Stimulated activated CD4-positive, alpha-beta T cell treated with anti-CD3 and anti-CD28 coated beads, Interleukin-12 subunit alpha, Interleukin-12 subunit beta, amount 100 ng/mL, for 48 hours (primary cell): ENCODE measurements at regions not wholly inside any gene's neighbourhood (a gene's known extent, or its start where the extent isn't known, plus 50 kb on each side); places are given as distances from the start of the nearest gene placed in this dataset.
A peak's percentile ranks its signal among the peaks of the same experiment; 100 is the strongest.

Experiments
- DNase-seq, 3 donors: peaks; one replicate each; pipeline ENCODE4 v3.0.0-alpha.2; 2020; ENCODE audit warnings: low read depth in 2 of 3, low spot score in 1 of 3

DNA sequence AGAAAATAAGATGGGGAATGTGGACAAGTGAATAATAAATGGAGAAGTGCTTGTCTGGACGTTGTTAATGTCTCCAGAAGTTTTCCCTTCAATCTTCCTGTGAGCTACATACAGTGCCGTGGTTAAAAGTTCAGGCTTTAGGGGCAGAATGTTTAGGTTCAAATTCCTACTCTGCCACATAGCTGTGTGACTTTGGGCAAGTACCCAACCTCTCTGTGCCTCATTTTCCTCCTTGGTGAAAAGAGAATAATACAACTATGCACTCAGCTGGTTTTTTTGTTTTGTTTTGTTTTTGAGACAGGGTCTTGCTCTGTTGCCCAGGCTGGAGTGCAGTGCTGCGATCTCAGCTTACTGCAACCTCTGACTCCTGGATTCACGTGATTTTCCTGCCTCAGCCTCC is 143.5 kb downstream of the CHIC2 start:
- no peak for DNase-seq

DNA sequence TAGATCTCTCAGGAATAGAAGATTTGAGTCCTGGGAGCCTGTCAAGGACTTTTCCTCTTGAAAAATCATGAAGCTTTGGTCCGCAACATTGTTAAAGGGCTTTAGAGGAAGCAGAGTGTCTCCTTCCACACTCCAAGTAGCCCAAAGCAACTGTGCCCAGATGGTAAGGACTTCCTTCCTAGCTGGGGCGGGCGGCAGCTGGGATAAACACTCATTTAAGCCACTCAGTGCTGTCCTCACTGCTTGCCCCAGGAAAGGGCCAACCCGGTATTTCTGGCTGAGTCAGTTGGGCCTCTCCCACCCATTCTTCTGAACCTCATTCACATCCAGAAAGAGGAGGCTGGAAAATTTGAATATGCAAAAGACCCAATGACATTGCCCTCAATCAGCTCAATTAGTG is 144.3 kb downstream of the CHIC2 start:
- DNase-seq = no peak

DNA sequence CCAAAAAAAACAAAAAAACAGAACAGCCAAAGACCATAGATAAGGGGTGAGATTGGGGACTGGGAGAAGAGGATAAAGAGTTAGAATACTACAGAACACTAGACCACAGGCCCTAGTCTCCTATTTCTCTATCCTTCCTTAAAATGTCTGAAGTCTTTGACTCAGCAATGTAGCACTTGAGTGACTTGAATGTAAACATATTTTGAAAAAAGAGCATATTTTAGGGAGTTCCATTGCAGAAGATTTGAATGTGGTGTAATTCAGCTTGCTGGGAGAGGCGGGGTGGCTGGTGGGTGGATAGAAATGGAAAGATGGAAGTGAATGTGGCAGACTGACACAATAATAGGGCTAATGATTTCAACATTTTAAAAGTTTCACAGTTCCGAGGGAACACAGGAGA is 144.9 kb downstream of the CHIC2 start:
- no peak for DNase-seq

DNA sequence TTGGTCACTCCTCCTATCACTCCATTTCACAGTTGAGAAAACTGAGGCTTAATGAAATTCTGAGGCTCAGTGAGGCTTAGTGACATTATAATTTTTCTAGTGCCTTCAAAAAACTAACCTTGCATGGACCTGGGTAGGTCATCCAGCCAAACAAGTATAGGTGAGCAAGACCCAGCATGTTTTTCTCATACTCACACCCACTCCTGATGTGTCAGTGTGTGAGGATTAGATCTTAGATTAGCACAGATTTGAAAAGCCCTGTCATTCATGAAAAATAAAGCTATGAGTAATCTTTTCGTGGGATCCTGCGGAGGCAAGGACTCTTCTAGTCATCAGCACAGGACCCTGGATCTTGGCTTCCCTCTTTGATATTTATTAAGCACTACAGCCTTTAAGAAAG is 146.7 kb downstream of the CHIC2 start:
- DNase-seq = no peak

DNA sequence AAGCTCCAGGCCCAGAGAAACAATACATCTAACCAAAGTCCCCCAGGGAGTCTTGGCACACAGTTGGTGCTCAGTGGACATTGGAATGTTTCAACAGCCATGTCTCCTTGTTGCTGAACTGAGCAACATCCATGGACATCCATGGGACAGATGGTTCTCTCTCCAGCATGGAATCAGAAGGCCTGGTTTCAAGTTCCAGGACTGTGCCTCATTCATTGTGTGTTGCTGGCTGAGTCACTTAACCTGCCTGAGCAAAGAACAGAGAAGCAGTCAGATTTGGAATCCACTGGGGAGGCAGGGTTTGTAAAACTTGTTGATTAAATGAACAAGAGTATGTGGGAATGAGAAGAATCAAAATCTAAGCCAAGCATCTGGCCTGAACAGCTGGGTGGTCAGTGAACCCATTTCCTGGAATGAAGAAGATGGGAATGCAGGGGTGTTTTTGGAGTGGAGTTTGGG is 147.9 kb downstream of the CHIC2 start:
- no peak for DNase-seq

DNA sequence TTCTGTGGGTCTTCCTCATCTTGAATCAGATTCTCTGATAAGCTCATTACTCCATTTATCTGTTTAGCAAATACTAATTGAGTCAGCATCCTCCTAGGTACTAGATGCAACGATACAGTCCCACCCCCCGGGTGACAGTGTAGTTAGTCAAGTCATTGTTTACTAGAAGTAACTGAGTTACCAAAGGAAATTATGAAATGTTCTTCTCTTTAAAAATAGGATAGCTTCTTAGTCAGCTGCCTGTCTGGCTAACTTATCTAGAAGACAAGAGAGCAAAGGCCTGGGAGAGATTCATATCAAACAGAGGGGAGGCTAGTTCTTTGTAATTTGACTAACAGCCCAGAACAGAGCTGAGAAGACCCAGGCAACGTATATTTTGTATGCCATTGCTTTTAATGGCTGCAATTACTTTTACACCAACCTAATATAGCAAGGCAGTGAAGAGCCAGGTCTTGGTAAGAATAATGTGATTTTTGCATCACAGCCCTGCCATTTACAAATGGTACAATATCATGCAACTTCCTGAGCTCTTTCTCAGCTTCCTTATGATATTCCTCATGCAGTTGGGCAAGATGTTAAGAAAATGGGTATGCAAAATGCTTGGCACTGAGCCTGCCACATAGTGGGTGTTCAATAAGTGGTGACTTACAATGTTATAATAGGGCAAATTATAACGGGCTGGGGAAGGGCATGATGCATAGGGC is 149.9 kb downstream of the CHIC2 start:
- DNase-seq = peak in 1 of 3 donors; percentile 16

DNA sequence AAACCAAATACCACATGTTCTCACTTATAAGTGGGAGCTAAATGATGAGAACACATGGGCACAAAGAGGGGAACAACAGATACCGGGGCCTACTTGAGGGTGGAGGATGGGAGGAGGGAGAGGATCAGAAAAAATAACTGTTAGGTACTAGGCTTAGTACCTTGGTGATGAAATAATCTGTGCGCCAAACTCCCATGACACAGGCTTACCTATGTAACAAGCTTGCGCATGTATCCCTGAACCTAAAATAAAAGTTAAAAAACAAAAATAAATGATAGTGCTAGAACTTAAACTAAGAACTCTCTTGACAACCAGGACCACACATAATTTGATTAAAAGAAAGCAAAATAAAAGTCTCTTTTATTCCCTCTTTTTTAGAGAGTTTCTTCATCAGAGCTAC is 150.6 kb downstream of the CHIC2 start:
- no peak for DNase-seq

DNA sequence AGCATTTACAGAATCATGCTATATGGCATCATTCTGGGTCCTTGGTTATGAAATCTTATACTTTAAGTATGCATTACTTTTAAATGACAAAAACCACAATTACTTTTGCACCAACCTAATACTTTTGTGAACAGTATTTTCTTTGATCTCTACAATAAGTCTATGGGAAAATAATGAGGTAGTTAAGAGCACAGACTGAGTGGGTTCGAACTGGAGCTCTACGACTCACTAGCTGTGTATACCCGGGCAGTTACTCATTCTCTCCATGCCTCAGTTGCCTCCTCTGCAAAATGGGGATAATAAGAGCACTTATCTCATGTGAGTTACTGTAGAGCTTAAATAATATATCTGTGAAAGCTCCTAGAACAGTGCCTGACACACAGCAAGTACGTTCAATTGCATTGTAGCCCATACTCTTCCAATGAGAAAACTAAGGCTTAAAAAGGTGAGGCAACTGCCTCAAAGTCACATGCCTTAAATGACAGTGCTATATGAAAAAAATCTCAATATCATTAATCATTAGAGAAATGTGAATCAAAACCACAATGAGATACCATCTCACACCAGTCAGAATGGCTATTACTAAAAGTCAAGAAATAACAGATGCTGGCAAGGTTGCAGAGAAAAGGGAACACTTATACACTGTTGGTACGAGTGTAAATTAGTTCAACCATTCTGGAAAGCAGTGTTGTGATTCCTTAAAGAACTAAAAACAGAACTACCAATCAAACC is 151.5 kb downstream of the CHIC2 start:
- DNase-seq = no peak

DNA sequence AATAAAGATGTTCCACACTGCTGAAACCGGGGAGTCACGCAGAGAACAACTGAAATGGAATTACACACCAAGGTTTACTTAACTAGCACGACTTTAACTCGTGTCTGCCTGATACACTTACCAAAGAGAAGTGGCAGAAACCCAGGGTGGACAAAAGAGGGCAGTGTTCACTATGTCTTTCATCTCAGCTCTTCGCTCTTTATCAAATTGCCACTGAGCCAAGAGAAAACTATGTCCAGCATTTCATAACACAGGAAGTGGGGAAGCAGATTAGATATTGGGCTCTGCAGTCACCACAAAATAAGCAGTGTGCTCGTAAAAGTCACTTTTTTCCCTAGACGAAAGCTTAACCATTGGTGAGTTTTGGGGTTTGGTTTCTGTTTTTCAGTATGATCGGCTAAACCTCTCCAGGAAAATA is 155.7 kb downstream of the CHIC2 start:
- DNase-seq = no peak

DNA sequence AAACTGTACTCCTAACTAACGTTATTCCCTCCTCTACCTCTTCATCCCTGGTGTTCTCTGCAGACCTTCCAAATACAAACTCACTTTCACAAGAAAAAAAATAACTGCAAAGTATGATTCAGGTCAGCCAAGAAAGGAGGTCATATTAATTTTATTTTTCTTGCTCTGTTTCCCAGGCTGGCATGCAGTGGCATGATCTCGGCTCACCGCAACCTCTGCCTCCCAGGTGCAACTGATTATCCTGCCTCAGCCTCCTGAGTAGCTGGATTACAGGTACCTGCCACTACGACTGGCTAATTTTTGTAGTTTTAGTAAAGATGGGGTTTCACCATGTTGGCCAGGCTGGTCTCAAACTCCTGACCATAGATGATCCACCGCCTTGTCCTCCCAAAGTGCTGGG is 156.6 kb downstream of the CHIC2 start:
- DNase-seq = no peak

DNA sequence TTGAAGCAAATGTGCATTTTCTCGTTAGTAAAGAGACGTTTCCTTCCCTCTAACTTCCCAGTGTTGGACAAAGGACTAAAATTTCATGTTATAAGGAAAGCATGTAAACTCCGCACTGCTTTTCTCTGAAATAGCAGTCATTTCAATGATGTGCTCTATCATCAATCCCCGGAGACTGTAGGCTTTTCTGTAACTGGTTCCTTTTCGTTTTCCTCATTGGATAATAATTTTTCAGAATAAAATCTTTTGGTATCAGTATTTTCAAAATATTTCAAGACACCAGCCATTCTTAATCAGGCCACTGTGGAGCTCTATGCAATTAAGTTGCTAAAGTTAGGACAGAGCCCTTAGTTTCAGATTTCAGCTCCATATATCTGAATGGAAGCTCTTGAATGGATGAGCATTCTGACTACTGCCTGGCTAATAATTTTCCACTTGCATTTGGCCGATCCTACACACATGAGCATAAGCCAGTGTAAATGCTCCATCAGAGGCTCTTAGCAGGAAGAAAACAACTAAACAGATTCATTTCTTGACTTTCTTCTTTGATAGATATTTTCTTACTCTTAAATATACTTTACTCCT is 157.7 kb downstream of the CHIC2 start:
- no peak for DNase-seq

DNA sequence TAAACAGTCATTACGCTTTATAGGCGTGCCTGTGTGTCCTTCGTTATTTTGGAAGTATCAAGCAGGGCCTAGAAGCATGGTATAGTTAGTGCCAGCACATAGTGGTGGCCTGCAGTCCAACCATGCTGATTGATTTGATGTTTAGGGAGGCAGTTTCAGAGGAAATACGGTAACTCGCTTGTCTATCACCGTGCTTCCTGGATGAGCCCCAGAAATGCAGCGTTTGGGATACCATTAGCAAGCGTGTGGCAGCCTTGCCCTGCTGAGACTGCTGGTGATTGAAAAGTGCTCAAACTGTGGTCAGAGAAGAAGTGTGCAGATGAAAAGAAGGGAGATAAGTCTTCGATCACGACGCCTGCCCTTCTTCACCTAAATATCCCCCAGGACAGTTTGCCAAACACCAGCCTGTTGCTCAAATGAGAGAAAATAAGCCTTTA is 158.4 kb downstream of the CHIC2 start:
- no peak for DNase-seq

DNA sequence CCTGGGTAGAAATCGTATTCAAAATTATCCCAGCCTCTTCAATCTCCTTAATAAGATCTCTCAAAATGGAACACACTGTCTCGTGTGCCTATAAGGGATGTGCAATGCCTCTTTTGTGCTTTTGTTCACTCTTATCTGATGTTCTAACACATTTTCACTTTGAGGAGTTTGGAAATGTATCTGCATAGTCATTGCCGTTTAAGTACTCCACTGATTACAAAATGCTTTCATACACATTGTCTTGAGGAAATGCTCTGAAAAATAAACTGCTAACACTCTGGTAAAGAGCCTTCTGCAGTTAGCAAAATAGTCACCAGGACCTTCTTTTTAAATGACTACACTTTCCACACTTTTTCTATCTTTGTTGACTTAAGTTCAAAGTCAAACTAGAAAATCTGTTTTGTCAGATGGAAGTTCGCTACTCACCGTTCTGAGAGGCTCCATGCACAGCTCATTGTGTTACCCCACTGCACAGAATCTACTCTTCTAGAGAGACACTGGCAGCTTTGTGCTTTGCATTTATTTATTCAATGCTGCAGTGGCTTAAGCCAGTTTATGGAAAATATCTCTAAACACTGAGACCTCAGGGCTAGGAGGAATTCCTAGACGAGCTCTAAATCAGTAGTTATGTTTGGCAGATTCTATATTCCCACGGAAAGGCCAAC is 159.0 kb downstream of the CHIC2 start:
- no peak for DNase-seq

DNA sequence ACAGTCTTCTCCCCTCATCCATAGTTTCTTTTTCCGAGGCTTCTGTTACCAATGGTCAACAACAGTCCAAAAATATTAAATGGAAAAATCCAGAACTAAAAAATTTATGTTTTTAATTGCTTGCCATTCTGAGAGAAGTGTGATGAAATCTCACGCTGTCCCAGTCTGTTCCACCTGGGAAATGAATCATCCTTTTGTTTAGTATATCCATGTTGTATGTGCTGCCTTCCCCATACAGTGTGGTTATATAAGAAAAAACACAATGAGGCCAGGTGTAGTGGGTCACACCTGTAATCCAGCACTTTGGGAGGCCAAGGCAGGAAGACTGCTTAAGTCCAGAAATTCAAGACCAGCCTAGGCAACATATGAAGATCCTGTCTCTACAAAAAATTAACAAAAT is 161.6 kb downstream of the CHIC2 start:
- DNase-seq = no peak

DNA sequence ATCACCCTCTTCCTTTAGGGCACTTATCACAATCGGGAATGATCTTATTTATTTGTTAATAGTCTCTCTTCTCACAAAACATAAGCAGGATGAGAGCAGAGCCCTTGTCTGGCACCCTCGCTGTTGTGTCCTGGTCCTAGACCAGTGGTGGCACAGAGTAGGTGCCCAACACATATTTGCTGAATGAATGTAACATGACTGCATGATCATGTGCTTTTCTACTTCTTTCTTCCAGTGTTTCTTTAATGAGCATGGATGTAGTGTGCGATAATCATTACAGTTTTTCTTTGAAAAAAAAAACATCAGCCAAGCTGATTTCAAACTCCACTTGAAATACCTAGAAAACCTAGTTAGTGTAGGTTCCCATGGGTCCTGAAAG is 164.1 kb downstream of the CHIC2 start:
- DNase-seq = no peak

DNA sequence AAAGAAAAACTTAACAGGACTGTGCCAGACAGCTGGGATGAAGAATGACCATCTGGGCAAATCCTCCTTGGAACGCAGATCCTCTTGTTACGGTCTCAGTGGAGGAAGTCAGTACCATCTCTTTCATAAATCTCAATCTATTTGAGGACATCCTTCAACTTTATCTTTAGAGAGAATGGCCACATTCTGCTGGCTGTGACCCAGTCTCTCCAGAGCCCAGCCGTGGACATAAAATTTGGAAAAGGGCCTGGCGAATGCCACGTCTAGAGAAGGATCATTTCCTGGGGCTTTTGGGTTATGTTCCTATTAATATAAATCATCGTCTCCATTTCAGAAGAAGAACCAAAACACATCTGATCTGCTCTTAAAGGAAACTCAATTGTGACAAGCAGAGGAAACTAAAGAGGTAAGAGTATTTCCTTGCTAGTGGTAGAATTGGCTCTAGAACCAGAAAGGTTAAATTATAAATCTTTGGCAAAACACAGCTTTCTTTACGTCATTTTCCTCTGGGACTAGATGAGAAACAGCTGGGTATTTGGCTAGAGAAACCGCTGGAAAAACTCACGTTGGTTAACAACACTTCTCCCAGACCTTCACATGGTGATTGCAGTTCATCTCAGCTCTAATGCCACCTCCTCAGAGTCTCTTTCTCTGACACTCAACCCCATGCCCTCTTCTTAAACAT is 164.7 kb downstream of the CHIC2 start:
- no peak for DNase-seq

DNA sequence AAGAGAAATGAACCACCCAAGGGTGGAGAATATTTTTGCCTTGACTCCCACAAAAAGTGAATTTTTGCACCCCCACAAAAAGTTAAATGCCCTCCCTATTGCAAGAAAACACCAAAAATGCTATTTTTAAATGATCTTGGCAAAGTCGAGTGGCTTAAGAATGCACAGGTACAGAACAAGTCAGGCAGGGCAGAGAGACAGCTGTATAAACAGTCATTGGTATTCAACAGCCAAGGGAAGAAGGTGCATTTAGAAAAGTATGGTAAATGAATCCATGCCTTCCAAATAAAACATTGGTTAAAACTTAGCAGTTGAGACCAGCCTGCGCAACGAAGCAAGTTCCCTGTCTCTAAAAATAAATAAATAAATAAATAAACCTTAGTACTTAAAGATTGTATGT is 169.3 kb downstream of the CHIC2 start:
- no peak for DNase-seq

DNA sequence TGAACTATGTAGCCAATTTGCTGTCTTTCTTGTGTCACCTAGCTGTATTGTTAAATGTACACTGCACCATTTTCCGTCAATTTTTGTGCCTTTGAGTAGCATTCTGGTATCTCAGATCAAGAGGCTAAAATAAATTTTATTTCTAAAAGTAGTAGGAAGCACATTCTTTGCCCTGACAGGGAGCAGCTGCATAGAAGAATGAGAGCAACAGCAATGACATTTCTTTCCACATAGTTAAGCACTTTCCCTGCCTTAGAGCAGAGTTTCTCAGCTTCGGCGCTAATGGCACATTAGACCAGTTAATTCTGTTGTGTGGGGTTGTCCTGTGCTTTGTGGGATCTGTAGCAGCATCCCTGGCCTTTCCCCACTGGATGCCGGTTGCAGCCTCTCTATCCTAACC is 173.9 kb downstream of the CHIC2 start:
- no peak for DNase-seq

DNA sequence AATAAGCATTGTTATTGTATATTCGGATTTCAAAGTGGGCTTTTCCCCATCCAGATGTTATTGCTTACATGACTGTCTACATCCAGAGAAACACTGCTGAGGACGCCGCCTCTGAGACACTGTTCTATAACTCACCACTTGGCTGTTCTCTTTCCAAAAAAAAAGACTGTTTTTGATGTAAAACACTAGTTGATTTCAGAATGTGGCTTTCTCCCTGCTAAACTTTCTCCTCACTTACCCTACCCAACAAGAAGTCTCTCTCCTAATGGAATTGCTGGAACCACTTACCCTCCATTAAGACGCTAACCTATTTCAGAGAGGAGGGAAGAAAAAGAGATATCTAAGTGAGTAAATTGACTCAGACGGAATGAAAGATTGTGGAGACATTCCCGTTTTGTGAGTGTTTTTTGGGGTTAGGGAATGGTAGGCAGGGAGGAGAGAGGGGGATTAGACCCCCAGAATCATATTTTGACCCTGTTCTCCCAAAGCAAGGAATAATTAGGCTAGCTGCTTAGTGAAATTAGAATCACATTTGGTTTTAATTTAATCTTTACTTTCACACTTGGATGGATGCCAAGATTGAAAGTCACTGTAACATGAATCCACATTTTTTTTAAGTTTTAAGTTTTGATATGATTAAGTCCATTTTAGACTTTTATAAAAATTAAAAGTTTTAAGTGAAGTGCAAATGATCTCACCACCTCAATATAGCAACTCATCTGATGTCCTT is 174.9 kb downstream of the CHIC2 start:
- no peak for DNase-seq

DNA sequence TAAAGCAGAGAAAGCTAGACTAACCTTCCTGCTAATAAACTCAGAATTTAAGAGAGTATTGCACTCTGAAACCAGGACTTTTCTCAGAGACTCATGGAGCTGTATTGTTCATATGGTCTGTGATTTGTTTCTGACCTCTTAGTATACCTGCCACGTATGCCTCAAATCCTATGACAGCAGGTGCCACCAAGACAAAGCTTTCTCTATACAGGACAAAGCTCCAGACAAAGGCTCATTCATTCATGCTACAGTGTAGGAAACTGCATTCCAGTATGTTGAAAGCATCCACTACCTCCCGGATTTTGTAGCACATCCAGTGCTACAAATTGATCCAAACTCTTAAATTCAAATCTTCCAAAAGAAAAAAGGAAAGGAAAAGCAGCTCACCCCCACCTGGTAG is 178.3 kb downstream of the CHIC2 start:
- DNase-seq = no peak

DNA sequence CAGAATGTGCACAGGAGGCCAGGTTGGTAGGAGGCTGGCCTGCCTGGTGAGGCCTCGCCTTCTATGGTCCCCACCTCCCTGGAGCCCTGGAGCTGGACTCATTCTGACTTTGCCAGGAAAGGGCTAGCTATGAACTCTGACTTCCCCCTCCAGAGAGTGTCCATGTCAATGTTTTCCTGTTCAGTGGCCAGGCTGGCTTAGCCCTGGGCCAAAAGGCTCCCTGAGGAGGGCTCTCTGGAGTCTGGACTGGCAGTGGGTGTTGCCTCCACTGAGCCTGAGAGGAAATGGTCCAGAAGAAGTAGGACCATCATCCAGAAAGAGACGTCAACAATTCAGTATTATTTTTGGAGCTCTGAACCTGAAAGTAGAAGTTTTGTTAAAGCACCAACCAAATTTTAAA is 178.7 kb downstream of the CHIC2 start:
- DNase-seq = no peak
